HG03108 (cell line): ENCODE measurements at regions not wholly inside any gene's neighbourhood (a gene's known extent, or its start where the extent isn't known, plus 50 kb on each side); places are given as distances from the start of the nearest gene placed in this dataset.

Experiments used
- ATAC-seq: cut with Tn5 transposase; IDR thresholded peaks from one replicate; pipeline ENCODE4 v1.9.1; 2021; ENCODE audit warnings: moderate library complexity; ENCODE audit not compliant: unreplicated experiment

- no peak for ATAC-seq
These were observed 73.2 kb downstream of the GPR37 start for GRCh38 chr7:124692425-124692824.

DNA sequence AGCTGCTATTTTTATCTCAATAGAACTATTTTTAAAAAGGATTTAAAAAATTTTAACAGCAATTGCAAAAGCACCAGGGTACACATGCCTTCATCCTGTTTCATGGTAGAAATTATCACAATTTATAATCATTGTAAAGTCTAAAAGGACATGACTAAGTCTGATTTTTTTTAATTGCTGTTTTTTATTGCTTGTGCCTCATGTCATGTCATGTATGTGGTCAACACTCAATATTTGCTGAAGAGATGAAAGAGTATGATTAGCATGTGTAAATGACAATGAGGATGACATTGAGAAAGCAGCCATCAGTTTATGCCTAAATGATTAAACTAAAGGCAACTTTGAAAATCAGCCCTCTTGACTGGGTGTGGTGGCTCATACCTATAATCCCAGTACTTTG lies 74.8 kb downstream of the GPR37 start:
- ATAC-seq = no peak

- ATAC-seq = no peak
These were observed 75.7 kb downstream of the GPR37 start for GRCh38 chr7:124689931-124690330.

- no peak for ATAC-seq
These were observed 76.1 kb downstream of the GPR37 start for GRCh38 chr7:124689523-124689922.

- ATAC-seq = no peak
These were observed 76.6 kb downstream of the GPR37 start for GRCh38 chr7:124688991-124689390.

GRCh38 chr7:124686543-124687171 lies 78.9 kb downstream of the GPR37 start:
- no peak for ATAC-seq

DNA sequence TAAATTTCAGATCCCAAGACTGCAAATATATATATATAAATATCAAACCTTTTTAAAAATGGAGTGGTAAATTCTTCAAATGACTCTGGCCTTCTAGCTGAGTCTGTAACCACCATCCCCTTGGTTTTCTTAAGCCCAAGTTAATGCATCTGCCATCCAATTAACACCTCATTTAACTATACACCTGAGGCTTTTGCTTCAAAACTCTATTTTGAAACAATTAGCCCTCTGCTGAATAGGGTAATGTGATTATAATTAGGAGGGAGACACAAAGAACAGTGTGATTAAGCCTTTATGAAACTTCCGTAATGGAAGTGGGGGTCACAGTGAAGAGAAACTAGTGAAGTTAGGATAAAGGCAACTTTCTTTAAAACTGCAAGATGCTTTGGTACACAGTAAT lies 83.6 kb downstream of the GPR37 start:
- no peak for ATAC-seq

GRCh38 chr7:124680304-124680703 lies 85.3 kb downstream of the GPR37 start:
- ATAC-seq = no peak

- no peak for ATAC-seq
These were observed 85.9 kb downstream of the GPR37 start for GRCh38 chr7:124679586-124680225.

DNA sequence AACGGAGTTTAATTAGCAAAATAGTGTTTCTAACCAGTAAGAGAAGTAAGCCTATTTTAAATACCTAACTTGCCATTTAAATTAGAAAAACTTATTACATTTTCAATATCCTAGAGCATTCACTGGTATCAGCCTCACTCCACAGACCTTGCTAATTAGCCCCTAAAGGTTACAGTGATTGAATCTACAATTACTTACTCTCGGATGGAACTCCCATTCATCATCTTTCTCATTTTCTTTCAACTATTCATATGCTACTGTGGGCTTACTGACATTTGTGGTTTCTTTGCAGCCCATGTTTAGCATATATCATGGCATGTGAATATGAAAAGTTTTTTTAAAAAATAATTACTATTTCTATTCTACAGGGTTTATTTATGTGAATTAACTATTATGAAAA lies 86.4 kb downstream of the GPR37 start:
- ATAC-seq = no peak

DNA sequence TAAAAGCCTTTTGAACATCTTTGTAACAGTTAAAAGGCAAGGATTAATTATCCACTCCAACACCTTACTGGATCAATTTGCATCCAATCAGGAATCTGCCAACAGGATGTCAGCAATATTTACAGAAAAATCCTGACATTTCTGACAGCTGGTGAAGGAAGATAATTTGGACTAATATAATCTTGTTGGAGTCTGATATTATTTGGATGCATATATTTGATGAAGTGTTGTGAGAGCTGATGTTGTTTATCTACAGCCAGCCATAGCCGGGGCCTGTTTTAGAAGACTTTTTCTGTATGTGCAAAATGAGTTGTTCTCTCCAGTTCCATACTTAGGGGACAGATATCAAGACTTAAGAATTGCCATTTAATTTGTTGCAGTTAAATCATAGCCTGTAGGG lies 91.1 kb downstream of the GPR37 start:
- ATAC-seq = no peak

- no peak for ATAC-seq
These were observed 93.6 kb downstream of the GPR37 start for GRCh38 chr7:124672011-124672410.

DNA sequence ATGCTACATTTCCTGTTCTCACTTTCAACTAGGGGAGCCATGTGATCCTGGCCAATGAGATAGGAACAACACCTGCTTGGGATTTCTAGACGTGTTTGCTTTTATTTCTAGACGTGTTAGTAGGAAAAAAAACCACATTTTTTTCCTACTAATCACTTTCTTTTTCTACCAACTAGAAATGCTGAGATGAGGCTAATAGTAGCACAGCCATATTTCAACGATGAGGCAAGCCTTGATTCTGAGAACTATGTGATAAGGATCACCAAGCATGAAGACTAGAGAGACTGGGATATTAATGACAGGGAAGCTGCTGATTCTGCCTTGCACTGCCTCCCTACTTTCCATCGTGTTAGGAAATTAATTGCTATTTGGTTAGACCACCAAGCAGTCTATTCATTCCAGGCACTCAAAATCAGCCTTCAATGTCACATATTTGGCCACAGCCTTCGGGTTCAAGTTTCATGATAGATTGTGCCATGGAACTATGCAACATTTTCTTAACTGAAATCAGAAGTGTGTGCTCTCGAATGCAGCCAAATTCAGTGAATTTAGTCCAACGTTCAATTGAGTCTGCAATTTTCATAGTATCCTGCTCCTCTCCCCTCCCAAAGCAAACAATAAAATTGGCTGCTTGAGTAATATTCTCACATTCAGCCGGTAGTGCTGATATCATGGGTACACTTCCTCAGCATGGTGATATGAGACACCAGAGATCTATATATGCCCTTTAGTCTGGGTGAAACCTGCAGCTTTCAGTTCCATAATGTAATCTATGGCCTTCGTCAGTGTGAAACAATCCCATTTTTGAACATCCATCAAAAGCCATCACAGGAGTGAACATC lies 98.1 kb downstream of the GPR37 start:
- ATAC-seq = no peak

DNA sequence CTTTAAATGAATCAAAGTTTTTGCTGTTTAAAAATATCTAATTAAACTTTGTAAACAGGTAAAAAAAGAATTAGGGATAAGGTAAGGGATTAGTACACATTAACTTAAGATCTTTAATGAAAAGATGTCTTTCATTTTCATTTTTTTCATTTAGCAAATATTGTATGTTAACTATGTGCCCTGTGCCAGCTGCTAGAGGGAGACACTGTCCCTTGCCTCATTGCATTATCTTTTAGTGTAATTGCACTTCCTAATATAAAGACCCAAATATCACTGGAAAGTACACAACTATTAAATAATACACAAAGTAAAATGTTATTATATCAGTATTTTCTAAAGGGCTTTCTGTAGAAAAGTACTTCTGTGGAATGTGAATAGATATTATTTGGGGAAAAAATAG lies 102.7 kb downstream of the GPR37 start:
- no peak for ATAC-seq

DNA sequence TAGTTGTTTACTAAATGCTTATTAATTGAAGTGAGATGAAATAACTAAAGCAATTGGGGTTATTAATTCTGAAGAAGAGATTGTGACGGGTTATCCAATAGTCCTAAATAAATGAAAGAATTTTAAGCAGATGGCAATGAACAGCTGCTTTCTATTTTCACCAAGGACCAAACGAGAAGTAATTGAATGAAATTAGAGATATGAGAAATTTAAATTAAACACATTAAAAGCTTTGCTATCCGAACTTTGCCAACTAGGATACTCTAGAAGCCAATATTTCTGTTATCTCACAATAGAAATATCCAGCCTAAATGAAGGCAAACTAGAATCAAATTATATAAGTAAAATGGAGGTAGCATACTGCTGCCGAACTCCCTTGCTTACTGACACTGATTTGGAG lies 103.2 kb downstream of the GPR37 start:
- ATAC-seq = no peak

GRCh38 chr7:124655990-124656389 lies 109.6 kb downstream of the GPR37 start:
- no peak for ATAC-seq

DNA sequence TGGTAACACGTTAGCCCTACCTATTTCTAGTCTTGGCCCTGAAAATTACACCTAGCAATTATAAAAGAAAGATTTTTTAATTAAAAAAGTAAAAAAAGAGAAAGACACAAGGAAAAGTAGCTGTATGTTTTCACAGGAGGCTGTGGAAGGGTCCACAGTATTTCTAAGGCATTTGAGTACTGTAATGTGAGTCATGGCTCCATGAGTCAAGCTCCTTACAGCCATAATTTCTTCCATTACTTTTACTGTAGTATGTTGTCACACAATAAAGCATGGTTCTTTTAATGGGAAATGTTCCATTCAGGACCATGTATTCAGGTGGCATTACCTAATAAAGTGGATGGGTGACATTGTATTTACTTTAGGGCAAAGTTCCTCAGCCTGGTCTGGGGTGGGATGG lies 113.4 kb downstream of the GPR37 start:
- no peak for ATAC-seq

DNA sequence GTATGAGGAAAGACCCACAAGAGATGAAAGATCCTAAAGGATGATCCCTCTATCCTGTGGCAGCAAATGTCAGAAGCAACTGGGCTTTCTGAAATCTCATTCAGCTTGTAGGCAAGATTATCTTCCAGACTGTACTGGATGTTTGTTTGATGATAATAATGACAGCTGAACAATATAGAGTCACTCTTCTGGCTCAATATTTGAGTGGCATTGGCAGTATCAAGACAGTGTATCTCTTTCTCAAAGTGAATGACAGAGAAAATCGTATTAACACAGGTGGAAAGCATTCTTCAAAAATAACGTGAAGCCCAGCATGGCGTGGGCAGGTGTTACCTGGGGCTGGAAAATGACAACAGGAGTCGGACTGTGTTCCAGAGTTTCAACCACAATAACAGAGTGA lies 114.5 kb downstream of the GPR37 start:
- ATAC-seq = no peak

DNA sequence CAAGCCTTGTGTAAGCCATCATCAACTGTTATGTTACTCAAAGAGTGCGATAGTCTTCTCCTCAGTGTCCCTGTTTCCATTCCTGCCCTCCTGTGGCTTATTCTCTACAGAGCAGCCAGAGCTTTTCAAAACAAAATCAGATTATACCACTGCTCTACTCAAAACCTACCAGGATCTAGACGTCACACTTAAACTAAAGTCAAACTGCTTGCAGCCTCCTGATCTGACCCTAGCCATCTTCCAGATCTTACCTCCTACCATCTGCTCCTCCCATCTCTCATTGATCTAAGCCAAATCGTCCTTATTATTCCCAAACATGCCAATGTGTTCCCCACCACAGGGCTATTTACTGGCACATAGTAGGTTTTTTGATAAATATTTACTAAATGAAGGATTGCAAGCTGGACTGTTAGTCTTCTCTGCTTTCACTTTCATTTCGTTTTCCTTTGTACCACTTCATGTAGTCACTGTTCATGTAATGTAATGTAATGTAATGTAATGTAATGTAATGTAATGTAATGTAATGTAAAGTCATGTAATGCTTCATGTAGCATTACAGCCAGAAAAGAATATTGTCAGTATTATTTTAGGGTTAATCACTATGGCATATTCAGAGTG lies 116.1 kb downstream of the GPR37 start:
- peak; percentile 45 for ATAC-seq

DNA sequence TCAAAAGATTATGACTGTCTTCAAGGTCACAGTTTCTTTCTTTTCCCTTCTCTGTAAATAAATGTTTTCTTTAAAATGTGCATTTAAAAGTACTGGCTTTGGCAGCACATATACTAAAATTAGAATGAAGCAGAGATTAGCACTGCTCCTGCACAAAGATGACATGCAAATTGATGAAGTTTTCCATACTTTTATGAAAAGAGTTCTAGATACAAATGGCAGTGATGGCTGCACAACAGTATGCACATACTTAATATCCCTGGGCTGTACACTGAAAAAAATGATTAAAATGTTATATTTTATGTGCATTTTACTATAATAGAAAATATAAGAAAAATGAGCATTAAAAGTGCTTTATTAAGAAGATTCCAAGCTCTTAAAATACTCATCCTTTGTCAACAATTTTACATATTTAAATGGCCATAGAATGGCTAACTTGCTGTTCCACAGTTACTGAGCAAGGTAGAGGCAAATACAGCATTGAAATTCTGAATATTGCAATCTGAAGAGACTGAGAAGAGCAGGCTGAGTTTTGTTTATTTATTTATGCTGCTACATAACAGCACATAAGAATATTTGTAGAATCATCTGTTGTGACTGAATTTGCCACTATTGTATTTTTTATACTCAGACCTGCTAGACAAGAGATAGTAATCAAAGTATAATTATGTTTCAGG lies 117.8 kb downstream of the GPR37 start:
- no peak for ATAC-seq

GRCh38 chr7:124645704-124646103 lies 119.9 kb downstream of the GPR37 start:
- ATAC-seq = no peak
